ENCODE measurements at regions not wholly inside any gene's neighbourhood (a gene's known extent, or its start where the extent isn't known, plus 50 kb on each side); places are given as distances from the start of the nearest gene placed in this dataset.

DNA sequence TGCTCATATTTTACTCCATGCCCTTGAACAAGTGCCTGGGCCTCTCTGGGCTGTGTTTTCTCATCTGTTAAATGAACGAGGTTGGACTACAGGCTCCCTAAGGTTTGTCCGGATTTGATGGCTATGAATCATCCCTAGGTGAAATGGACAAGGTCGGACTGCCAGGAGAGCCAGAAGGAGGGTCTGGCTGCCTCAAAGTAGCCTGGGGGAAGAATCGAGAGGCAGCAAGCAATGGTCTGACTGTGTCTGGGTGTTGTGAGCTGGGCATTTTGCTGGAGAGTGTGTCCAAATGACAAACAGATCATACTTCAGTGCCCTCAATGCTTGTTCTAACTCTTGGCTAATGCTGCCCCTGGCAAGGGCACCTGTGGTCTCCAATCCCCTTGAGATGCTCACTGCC, 730.9 kb downstream of the PTPRU start:
- no peak for DNase-seq (ENCODE audit: low spot score)

DNA sequence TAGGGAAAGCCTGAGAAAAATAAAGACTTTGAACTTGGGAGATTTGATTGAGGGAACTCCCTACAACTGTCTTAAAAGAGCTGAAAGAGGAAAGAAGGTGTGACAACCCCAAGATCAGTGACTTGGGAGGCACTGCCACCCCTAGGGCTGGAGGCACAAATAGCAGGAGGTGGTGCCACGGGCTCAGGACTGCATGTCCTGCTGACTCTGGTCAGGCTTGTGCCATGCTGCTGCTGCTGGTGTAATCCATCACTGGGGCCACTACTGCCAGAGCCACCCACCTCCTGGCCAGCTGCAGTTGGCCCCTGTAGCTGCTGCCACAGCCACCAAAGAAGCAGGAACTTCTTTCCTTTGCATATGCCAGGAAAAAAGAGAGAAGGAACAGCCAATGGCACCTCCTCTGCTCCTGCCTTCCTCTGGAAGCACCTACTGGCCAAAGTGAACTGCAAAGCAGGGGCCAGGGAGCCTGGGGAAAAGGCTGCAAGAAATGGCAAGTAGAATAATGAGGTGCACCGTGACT, 730.3 kb downstream of the PTPRU start:
- DNase-seq (ENCODE audit: low spot score): no peak

DNA sequence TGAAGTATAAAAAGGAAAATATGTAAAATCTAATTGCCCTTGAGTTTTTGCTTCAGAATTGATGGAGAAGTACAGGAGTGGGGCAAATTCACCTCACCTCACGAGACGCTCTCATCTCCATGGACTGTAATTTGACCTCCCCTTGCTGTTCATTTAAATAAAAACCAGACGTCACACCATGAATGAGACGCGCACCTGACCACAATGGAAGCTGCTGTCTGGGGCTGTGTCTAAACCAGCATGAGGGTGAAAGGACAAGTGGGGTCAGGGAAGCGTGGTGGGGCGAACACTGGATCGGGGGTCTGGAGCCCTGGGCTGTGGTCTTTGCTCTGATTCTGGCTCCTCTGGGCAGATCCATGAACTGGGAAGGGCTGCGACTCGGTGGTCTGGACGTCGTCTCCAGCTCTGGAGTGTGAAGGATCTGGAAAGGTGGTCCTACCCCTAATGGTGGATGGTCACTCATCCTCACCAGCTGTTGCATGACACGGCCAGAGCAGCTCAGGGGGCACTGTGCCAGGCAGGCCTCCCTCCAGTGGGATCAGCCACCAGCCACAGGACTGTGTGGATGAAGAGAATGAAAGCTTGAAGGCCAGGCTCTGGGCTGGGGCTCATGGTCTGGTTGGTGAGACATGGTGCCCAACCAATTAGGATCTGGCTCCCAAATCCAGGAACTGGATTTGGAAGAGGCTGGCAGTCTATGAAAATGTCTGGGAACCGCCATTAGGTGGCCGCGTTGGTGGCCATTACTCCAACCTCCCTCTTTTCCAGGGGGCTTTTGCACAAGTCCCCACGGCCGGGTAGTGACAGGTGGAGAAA, 728.6 kb downstream of the PTPRU start:
- DNase-seq (ENCODE audit: low spot score): no peak

DNA sequence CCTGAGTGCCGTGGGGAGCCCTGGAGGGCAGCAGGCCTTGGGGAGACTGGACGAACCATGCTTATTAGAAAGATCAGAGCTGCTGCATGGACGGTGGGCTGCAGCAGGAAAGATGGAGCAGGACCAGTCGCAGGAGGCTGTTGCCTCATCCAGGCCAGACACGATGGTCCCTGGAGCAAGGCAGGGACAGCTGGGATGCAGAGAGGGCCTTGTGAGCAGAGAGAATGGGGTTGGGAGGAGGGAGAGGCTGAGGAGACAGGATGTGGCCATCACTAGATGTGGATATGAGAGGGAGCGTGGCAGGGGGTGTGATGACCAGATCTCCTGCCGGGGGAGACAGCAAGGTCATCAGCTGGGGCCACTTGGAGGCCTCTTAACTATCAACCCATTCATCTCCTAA, 727.6 kb downstream of the PTPRU start:
- DNase-seq (ENCODE audit: low spot score): no peak

DNA sequence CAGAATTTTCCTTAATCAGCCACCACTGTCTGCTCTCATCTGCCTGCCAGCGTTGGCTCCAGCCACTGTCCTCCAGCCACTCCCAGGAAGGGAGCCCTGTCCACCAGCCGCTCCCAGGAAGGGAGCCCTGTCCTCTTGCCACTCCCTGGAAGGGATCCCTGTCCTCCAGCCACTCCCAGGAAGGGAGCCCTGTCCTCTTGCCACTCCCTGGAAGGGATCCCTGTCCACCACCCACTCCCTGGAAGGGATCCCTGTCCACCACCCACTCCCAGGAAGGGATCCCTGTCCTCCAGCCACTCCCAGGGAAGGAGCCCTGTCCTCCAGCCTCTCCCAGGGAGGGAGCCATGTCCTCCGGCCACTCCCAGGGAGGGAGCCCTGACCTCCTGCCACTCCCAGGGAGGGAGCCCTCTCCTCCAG, 726.5 kb downstream of the PTPRU start:
- no peak for DNase-seq (ENCODE audit: low spot score)

DNA sequence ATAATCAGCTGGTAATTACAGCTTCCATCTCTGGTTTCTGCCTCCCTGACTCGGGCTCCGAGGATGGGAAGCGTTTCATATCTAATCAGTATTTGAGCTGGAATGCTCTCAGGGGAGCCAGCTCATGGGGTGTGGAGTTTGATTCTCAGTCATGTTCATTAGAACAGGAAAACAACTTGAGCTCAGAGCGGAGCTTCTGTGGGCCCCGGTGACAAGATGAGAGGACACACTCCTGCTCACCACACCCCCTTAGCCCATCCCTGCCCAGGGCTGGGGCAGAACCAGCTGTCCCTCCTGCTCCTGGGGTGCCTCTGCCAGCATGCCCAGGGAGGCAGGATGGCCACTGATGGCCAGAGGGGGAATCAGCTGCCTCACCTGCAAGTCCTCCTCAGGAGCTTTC, 726.0 kb downstream of the PTPRU start:
- DNase-seq (ENCODE audit: low spot score): no peak

DNA sequence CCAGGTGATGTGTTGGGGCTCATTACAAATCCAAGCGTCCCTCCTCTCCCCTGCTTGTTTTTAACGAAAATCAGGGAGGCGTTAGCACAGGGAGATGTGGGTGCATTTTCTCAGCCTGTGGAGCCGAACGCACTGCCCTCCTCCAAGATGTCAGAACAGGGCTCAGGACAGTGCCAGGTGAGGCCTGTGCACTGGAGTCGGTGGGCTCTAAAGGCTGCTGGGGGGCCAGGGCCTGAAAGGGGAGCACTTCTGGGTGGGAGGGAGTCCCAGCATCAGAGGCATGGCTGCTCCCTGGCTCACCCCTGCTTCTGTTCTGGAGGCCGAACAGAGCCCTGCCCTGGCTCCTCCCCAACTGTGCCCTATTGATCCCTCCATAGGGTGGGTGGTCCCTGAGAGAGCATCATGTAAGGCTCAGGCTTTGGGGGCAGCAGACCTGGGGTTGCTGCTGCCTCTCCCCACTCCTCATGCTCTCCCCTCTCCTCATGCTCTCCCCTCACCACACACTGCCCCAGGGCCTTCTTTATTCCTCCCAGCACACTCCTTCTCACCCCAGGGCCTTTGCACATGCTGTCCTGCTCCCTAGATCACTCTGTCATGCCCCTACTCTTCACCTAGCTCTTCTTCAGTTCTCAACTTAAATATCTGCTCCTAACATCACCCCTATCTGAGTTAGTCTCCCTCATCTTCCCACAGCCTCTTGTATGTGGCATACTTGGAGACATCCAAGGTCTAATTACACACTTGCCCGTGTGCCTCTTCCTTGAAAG, 725.2 kb downstream of the PTPRU start:
- DNase-seq (ENCODE audit: low spot score): no peak

DNA sequence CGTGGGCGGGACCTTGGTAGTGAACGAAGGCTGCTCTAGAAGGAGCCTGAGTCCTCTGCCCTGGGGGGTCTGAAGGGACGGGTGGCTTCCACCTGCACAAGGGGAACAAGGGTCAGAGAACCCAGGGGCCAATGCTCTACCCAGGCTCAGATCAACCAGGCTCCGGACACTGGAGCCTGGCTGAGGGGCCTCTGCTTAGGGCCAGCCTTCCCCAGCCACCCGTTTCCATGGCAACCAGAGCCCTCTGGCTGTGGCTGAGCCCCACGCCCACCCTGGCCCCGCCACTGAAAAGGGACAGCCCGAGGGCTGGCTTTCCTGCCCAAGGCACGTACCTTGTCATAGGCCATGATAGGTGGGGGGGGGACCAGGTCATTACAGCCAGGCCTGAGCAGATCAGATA, 724.6 kb downstream of the PTPRU start:
- DNase-seq (ENCODE audit: low spot score): no peak

DNA sequence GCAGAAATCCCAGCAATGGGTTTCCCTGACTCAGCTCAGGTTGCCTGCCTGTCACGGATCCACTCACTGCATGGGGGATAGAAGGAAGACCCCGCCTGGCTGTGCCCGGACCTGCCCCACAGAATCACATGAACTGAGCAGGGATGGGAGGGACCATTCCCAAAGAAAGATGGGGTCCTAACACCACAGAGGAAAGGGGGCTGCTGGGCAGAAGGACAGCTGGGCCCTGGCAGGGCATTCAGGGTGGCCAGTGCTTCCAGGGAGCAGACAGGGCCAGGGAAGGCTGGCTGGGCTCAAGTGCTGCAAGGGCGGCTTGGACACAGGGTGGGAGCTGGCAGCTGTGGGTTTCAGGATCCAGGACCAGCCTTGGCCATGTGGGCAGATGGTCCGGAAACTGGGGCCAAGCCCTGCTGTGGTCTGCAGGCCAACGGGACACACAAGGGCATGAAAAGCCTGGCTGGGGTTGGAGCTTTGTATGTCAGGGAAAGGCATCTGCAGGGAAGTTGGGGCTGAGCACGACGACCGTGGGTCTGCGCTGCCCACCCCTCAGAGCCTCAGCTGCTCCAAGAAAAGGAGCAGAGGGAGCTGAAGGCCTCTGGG, 723.9 kb downstream of the PTPRU start:
- DNase-seq (ENCODE audit: low spot score): no peak

DNA sequence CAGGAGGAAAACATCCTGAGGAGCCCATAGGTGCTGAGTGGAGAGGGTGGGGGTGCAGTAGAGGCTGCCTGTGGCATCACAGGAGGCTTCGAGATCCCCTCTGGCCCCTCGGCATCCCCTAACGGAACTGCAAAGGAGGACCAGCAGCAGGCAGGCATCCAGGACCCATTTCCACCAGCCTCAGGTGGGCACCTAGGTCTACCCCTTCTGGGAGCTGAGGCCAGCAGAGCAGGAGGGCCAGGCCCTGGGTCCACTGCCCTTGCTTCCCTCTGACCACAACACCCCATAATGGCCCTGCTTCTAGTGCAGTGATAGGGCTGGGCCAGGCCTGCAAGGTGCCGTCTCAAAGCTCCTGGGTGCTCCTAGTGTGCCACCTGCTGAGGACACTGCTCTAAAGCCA, 723.0 kb downstream of the PTPRU start:
- DNase-seq (ENCODE audit: low spot score): no peak

DNA sequence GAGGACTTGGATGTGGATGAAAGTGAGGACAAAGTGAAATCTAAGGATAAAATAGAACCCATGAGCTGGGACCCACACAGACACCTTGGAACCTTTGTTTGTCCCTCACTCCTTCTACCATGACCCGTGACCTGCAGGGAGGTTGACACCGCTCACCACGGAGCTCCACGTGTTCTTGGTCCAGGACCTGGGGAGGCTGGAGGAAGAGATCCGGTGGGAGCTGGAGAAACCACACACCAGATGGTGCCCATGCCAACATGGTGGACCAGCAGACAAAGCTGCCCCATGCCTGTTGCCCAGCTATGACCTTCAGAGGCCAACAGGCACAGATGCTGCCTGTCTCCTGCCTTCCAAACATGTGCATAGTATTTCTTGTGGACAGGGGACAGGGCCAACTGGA, 721.9 kb downstream of the PTPRU start:
- DNase-seq (ENCODE audit: low spot score): no peak

DNA sequence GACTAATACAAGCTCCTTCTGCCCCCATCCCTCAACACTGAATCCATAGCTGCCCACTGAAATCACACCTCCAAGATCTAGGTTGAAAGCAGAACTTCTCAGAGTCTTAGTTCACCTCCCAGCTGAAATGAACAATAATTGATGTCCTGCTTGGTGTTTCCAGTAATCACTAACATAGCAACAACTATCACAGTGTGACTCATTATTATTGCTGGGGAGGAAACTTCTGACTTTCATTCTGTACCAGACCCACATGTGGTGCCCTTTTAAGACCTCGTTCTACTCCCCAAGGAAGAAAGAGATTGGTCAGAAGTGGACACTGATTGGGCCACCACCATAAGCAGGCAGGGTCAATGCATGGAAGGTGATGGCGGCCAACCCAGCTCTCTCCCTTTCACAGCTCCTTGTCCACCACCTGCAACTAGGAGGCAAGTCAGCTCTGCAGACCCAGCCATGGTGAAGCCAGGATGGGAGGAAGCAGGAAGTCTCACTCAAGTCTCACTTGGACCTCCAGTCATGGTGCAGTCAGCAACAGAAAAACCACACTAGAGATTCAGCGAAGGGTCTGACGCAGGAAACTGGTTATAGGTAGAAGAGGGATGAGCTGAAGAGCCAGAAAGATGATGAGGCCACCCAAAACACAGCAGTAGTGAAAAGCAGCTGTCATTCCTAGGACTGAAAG, 720.2 kb downstream of the PTPRU start:
- DNase-seq (ENCODE audit: low spot score): no peak

DNA sequence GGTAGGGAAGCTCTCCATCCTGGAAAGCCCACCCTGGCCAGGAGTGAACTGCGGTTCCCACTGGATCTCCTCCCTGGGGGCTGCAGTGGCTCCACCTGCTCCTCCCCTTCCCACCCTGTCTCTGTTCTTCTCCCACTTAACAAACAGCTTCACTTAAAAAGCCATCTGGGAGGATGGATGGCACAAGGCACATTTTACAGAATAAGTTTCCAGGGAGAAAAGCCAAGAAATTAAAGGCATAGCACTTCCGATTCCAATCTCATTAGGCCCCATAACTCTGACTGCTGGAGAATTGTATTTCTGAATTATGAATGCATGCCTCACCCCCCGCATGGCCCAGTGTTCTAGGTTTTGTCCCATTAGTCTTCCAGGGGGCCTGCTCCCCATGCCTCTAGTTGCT, 718.3 kb downstream of the PTPRU start:
- DNase-seq (ENCODE audit: low spot score): no peak

DNA sequence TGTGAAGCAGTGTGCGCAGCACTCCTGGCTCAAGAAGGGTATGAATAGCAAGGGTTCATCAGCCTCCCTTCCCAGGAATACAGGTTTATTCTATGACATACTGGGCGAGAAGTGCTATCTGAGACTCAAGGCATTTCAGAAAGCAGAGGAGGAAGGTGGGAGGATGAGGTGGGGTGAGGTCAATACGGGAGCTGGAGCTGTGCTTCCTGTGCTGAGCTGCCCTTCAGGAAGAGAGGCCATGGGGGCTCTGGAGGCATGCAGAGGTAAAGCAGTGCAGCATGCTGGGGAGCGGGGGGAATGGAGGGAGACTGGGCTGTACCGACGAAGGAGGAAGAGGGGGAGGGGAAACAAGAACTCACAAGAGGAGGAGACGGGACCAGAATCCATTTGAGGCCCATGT, 717.6 kb downstream of the PTPRU start:
- DNase-seq (ENCODE audit: low spot score): no peak

DNA sequence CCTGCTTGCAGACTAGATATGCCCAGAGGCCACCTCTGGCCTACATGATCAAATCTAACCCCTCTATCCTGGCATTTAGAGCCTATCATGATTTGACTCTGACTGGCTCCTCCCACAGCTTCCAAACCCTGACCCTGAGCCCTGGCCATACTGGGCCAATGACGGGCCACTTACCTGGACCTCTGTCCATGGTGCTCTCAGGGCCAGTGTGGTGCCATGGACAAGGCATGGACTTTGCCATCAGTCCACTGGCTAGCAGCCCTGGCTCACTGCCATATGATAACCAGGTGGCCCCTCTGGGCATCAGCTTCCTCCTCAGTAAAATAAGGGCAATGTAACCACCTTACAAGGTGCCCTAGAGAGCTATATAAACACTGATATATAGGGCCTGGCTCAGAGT, 713.4 kb downstream of the PTPRU start:
- DNase-seq (ENCODE audit: low spot score): no peak

DNA sequence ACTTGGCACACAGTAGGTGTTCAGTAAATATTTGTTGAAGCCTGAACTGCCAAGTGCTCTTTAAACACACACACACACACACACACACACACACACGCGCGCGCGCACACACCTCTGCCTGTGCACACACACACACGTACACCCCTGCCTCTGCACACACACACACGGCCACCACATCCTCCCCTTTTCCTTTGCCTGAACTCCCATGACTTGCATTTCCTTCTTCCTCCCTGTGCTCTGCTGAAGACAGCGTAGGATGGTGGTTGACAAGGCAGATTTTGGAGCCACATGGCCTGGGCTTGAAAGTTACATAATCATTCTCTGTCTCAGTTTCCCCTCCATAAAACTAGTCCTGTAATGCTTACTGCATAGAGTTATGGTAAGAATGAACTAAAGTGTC, 712.3 kb downstream of the PTPRU start:
- DNase-seq (ENCODE audit: low spot score): no peak

DNA sequence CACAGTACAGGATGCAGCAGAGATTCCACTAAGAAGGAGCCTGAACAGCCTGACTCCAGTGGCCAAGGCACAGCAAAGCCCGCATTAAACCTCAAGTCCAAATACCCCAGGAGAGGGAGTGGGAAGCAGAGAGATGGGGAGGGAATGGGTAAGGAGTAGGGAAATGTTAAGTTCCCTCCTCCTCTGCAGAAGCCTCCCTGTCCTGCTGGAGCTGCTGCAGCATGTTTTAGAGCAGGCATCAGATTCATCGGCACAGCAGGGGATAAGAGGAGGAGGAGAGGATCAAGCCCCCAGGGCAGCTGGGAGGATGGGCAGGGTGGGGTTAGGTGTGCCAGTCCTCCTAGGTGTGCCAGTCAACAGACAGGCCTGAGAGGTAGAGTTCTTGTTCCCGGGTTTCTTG, 709.7 kb downstream of the PTPRU start:
- DNase-seq (ENCODE audit: low spot score): no peak

DNA sequence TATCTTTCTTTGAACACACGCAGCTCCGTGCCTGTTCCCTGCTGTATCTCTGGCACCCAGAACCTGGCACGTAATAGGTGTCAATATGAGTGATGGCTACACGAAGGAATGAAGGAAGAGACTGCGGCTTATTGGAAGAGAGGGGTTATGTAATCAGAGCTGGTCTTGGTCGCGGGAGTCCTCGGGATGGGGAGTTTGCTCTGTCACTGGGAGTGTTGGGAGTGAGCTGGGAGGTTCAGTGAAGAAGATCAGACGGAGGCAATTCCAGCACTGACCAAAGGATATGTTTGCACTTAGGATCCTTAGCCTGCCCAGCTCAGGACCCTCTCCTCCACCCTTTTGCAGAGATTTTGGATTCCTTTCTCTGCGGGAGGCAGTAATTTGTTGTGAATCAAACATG, 709.1 kb downstream of the PTPRU start:
- no peak for DNase-seq (ENCODE audit: low spot score)

DNA sequence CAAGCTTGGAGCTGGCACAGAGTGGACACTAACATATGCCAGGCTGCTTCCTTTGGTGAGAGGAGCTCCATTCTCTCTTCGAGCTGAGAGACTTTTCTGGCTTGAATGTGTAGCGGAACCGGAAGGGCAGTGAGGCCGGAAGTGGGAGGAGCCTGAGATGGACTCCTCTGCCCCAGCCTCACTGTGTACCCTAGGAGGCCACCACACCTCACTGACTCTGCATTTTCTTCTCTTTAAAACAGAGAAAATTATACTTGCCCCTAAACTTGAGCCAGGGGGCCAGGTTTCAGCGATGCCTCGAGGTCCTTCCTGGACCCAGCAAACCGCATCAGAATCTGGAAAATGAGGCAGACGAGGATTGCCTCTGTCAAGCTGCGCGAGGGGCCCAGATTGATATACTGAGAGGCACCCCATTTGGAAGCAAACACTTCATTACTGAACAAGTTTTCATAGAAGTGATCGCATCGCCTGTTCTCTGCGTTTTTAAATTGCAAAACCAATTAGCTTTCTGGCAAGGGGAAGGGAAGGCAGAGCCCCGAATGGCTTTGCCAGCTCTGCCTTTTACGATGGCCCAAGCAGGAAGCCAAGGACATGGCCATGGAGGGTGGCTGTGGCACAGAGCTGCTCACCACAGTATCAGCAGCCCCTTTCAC, 708.1 kb downstream of the PTPRU start:
- no peak for DNase-seq (ENCODE audit: low spot score)

DNA sequence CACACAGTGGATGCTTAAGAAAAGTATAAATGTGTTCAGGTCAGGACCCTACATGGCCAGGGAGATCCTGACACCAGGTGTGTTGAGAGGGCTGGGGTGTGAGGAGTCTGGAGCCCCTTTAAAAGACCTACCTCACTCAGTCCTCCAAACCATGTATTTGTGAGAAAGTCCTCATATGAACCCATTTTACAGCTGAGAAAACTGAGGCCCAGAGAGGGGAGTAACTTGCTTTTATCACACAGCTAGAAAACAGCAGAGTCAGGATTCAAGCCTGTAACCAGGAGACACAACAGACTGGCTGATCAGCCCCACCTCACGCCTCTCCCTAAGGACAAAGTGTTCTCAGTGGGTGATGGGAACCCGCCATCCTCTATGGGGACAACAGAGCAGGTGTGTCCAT, 706.7 kb downstream of the PTPRU start:
- no peak for DNase-seq (ENCODE audit: low spot score)

DNA sequence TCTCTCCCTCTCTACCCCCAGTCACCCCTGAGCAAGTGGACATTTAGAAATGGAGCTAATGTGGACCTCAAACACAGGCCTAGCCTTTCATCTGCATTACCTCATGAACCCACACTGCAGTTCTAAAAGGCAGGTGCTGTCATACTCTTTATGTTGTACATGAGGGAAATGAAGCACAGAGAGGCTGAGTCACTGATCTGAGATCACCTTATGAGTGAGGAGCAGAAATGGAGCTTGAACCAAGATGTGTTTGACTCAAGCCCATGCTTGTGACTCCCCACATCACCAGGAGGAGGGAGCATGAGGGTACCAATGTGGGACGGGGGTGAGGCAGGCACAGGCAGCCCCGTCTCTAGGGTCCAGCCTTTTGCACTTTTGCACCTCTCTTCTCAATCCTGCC, 702.8 kb downstream of the PTPRU start:
- DNase-seq (ENCODE audit: low spot score): no peak

DNA sequence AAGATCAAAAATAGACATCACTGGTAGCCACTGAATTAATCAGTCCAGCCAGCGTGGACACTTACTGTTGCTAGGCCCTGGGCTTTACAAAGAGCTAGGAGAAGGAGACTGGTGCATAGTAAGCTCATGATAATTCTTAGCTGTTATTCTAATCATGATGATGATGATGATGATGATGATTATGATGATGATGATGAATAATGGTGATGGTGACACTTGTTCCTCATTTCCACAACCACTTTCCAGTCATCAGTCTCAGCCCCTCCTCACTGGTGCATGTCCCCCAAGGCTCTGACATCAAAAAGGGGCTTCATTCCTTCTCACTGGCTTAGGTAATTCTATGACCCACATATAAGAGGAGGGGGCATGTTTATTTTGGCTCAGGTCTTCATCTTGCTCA, 701.0 kb downstream of the PTPRU start:
- no peak for DNase-seq (ENCODE audit: low spot score)

All from COLO829 (cell line).